IMR-90 (cell line): ENCODE measurements at regions not wholly inside any gene's neighbourhood (a gene's known extent, or its start where the extent isn't known, plus 50 kb on each side); places are given as distances from the start of the nearest gene placed in this dataset.

Experiments
- ATAC-seq: fragments of 200-7000 bp; cut with Tn5 transposase; 2 replicates; pipeline ENCODE4 v1.9.1; 2020; ENCODE audit warnings: low read depth, mild to moderate bottlenecking, moderate library complexity
- BruUV-seq: library from RNA; stranded (reverse); fragments of 400-500 nt; replicated peaks from 2 replicates; lab custom pipeline; 2021; lab: Mats Ljungman, UMichigan
- CTCF ChIA-PET: fragments of 300-600 bp; formaldehyde crosslinking; extraction: SDS; loops from one replicate; lab custom pipeline; 2021; ENCODE audit warnings: antibody characterized with exemption; lab: Yijun Ruan, JAX
- POLR2A ChIA-PET: fragments of 300-600 bp; sonication (Branson Sonifier 250); formaldehyde crosslinking; loops from one replicate; lab custom pipeline; 2022; ENCODE audit warnings: antibody characterized with exemption; ENCODE audit not compliant: unreplicated experiment; lab: Charles Lee
- DNase-seq: peaks from one replicate; pipeline ENCODE4 v3.0.0; 2013
- H2AFZ ChIP-seq: replicated peaks from 2 replicates; pipeline ENCODE3; 2013; ENCODE audit warnings: low read length, mild to moderate bottlenecking; ENCODE audit not compliant: poor library complexity
- H2AK5ac ChIP-seq: 2 replicates; pipeline ENCODE4 v1.6.1; 2013; ENCODE audit warnings: low read depth, low read length, inconsistent platforms
- H2AK9ac ChIP-seq: replicated peaks from 2 replicates; pipeline ENCODE3; 2013; ENCODE audit warnings: mild to moderate bottlenecking, low read depth, low read length, moderate library complexity; ENCODE audit not compliant: poor library complexity
- H2BK120ac ChIP-seq: 2 replicates; pipeline ENCODE4 v1.6.1; 2013; ENCODE audit warnings: low read depth, low read length, inconsistent platforms
- H2BK15ac ChIP-seq: 3 replicates; pipeline ENCODE4 v1.6.1; 2013; ENCODE audit warnings: low read depth, low read length, inconsistent platforms
- H2BK20ac ChIP-seq: 2 replicates; pipeline ENCODE4 v1.6.1; 2013; ENCODE audit warnings: low read depth, mild to moderate bottlenecking, inconsistent platforms, low read length, moderate library complexity
- H2BK5ac ChIP-seq: 2 replicates; pipeline ENCODE4 v1.6.1; 2013; ENCODE audit warnings: mild to moderate bottlenecking, low read depth, low read length, inconsistent platforms; ENCODE audit not compliant: poor library complexity, severe bottlenecking
- H3K14ac ChIP-seq: replicated peaks from 2 replicates; pipeline ENCODE4 v1.6.1; 2013; ENCODE audit warnings: low read depth, low read length, inconsistent platforms
- H3K18ac ChIP-seq: 2 replicates; pipeline ENCODE4 v1.6.1; 2013; ENCODE audit warnings: low read depth, low read length, control low read depth
- H3K23ac ChIP-seq: 2 replicates; pipeline ENCODE4 v1.6.1; 2013; ENCODE audit warnings: low read depth, low read length, inconsistent platforms
- H3K27ac ChIP-seq: 2 replicates; pipeline ENCODE4 v1.5.1; 2013; ENCODE audit warnings: mild to moderate bottlenecking, control low read depth, low read length; ENCODE audit not compliant: insufficient read depth
- H3K27me3 ChIP-seq: 2 replicates; pipeline ENCODE4 v1.6.1; 2013; ENCODE audit warnings: low read length; ENCODE audit not compliant: control insufficient read depth, insufficient read depth
- H3K36me3 ChIP-seq: 2 replicates; pipeline ENCODE4 v1.6.1; 2013; ENCODE audit warnings: low read length, mixed read lengths; ENCODE audit not compliant: control insufficient read depth, insufficient read depth
- H3K4ac ChIP-seq: 2 replicates; pipeline ENCODE4 v1.6.1; 2013; ENCODE audit warnings: low read depth, low read length, inconsistent platforms
- H3K4me1 ChIP-seq: 2 replicates; pipeline ENCODE4 v1.6.1; 2013; ENCODE audit warnings: low read length, mixed read lengths; ENCODE audit not compliant: control insufficient read depth, insufficient read depth
- H3K4me2 ChIP-seq: 2 replicates; pipeline ENCODE4 v1.6.1; 2013; ENCODE audit warnings: low read depth, mild to moderate bottlenecking, control low read depth, low read length, moderate library complexity
- H3K4me3 ChIP-seq: 2 replicates; pipeline ENCODE4 v1.5.1; 2013; ENCODE audit warnings: low read depth, mild to moderate bottlenecking, control low read depth, low read length, moderate library complexity; ENCODE audit not compliant: insufficient read depth
- H3K56ac ChIP-seq: 2 replicates; pipeline ENCODE4 v1.6.1; 2013; ENCODE audit warnings: low read length, inconsistent platforms; ENCODE audit not compliant: insufficient read depth; ENCODE audit errors: extremely low read depth
- H3K79me1 ChIP-seq, 2 experiments: 2 replicates each; pipeline ENCODE4 v1.6.1; 2013; ENCODE audit warnings: low read length in 2 of 2, inconsistent platforms in 1 of 2, low read depth in 1 of 2
- H3K9ac ChIP-seq: 2 replicates; pipeline ENCODE4 v1.6.1; 2013; ENCODE audit warnings: low read depth, low read length, control low read depth
- H3K9me1 ChIP-seq: 2 replicates; pipeline ENCODE4 v1.6.1; 2013; ENCODE audit warnings: low read length, inconsistent platforms; ENCODE audit not compliant: insufficient read depth
- H3K9me3 ChIP-seq: 2 replicates; pipeline ENCODE4 v1.6.1; 2013; ENCODE audit warnings: low read length; ENCODE audit not compliant: control insufficient read depth, insufficient read depth
- H4K20me1 ChIP-seq: 2 replicates; pipeline ENCODE4 v1.6.1; 2013; ENCODE audit warnings: low read length, inconsistent platforms; ENCODE audit not compliant: insufficient read depth
- H4K5ac ChIP-seq: 2 replicates; pipeline ENCODE4 v1.6.1; 2013; ENCODE audit warnings: mild to moderate bottlenecking, low read depth, low read length, control low read depth
- H4K8ac ChIP-seq, 2 experiments: 2 replicates each; pipeline ENCODE4 v1.6.1; 2013; ENCODE audit warnings: low read depth in 2 of 2, low read length in 2 of 2, control low read depth in 1 of 2, inconsistent platforms in 1 of 2
- H4K91ac ChIP-seq: 2 replicates; pipeline ENCODE4 v1.6.1; 2013; ENCODE audit warnings: low read depth, low read length, inconsistent platforms; ENCODE audit not compliant: insufficient read depth
- CEBPB ChIP-seq: IDR thresholded peaks from 2 replicates; pipeline ENCODE4 v1.6.1; 2012; ENCODE audit warnings: low read depth, low read length, improper control_type of control experiment
- CHD1 ChIP-seq: IDR thresholded peaks from 2 replicates; pipeline ENCODE4 v1.6.1; 2012; ENCODE audit warnings: low read depth, low read length, improper control_type of control experiment
- MXI1 ChIP-seq: IDR thresholded peaks from 2 replicates; pipeline ENCODE4 v1.6.1; 2012; ENCODE audit warnings: low read depth, mild to moderate bottlenecking, low read length, moderate library complexity, borderline replicate concordance
- NFE2L2 ChIP-seq: fragments of 150-350 bp; IDR thresholded peaks from 2 replicates; pipeline ENCODE4 v1.6.1; 2016; ENCODE audit warnings: low read depth, mild to moderate bottlenecking, low read length
- POLR2A ChIP-seq: IDR thresholded peaks from 2 replicates; pipeline ENCODE4 v1.6.1; 2012; ENCODE audit warnings: mild to moderate bottlenecking, low read depth, low read length
- RFX5 ChIP-seq: IDR thresholded peaks from 2 replicates; pipeline ENCODE4 v1.8.0; 2012; ENCODE audit warnings: low read depth, mild to moderate bottlenecking, low read length, moderate library complexity
- WGBS, 2 experiments: methylation state at CpG; one replicate each; pipeline versions ENCODE4 v1.1.5 to v1.1.7; 2013; ENCODE audit warnings: missing lambda C conversion rate in 2 of 2; ENCODE audit not compliant: insufficient read length in 1 of 2; ENCODE audit errors: extremely low coverage in 2 of 2; 5-methylcytosine and 5-hydroxymethylcytosine counted together
- dilution Hi-C: fragments of 300-500 bp; cut with HindIII; formaldehyde crosslinking; loops from one replicate; pipeline ENCODE4 v1.14.3; 2018; ENCODE audit warnings: low sequenced_read_pairs; ENCODE audit not compliant: unreplicated experiment
- in situ Hi-C: fragments of 300-500 bp; cut with MboI; formaldehyde crosslinking; loops from 3 replicates; pipeline ENCODE4 v1.14.3; 2019; ENCODE audit warnings: low sequenced_read_pairs, inconsistent platforms, mixed read lengths
- intact Hi-C: fragments of 100-400 bp; cut with micrococcal nuclease; formaldehyde crosslinking; loops from 2 replicates; pipeline ENCODE4 v1.10.0; 2022

GRCh38 chr2:7286120-7286519, 368.9 kb downstream of the RNF144A start:
- Histone ChIP-seq H2AK5ac (no peak overlapping the region), H2BK20ac (no peak overlapping the region), H2BK120ac (no peak overlapping the region), H3K36me3 (no peaks in the 10 kb centered on the region), H2BK5ac (no peak overlapping the region), H3K4me2 (no peak overlapping the region), H3K9ac (no peak overlapping the region), H2BK15ac (no peak overlapping the region), H3K79me1 (no peaks in the 10 kb centered on the region), H3K9me1 (no peaks in the 10 kb centered on the region), H3K18ac (no peak overlapping the region), H4K8ac (no peak overlapping the region), H3K4ac (no peak overlapping the region), H3K9me3 (peaks cover 10% of the 10 kb centered on the region), H2AK9ac (no peak overlapping the region), H3K14ac (no peak overlapping the region), H4K5ac (no peak overlapping the region), H3K56ac (no peak overlapping the region), H4K91ac (no peak overlapping the region), H2AFZ (no peak overlapping the region), H3K27ac (no peak overlapping the region), H3K27me3 (no peaks in the 10 kb centered on the region), H3K4me1 (no peaks in the 10 kb centered on the region), H3K23ac (no peak overlapping the region), H4K20me1 (no peaks in the 10 kb centered on the region), H3K4me3 (no peak overlapping the region)
- POLR2A ChIA-PET = no interaction called here
- TF ChIP-seq MXI1 = no peak
- TF ChIP-seq RFX5 = no peak
- TF ChIP-seq CHD1 = no peak
- TF ChIP-seq NFE2L2 = no peak
- no peak for TF ChIP-seq POLR2A
- no peak for TF ChIP-seq CEBPB
- no peak for ATAC-seq
- no TSS peak for BruUV-seq
- dilution Hi-C loops = no loop called here
- WGBS, 2 experiments = 56% methylated on average over 6 of the region's 9 CpGs; no CpG with 5 or more reads in 1 of the 2 experiments
- CTCF ChIA-PET = no interaction called here
- no peak for DNase-seq
- intact Hi-C loops = no loop called here
- in situ Hi-C loops = no loop called here
